H9 (cell line): ENCODE measurements at regions not wholly inside any gene's neighbourhood (a gene's known extent, or its start where the extent isn't known, plus 50 kb on each side); places are given as distances from the start of the nearest gene placed in this dataset.

Experiments
- DNase-seq: peaks from one replicate; pipeline ENCODE4 v3.0.0-alpha.2; 2017
- H2AFZ ChIP-seq: one replicate; pipeline ENCODE4 v1.6.1; 2013; ENCODE audit warnings: mild to moderate bottlenecking, low read length, control low read depth, moderate library complexity
- H2AK5ac ChIP-seq: 2 replicates; pipeline ENCODE4 v1.6.1; 2013; ENCODE audit warnings: low read length, control low read depth, mixed read lengths; ENCODE audit not compliant: insufficient read length
- H2BK120ac ChIP-seq: one replicate; pipeline ENCODE4 v1.6.1; 2013; ENCODE audit warnings: low read depth, mild to moderate bottlenecking, low read length, control low read depth, inconsistent platforms; ENCODE audit not compliant: poor library complexity, severe bottlenecking
- H2BK12ac ChIP-seq: 2 replicates; pipeline ENCODE4 v1.6.1; 2013; ENCODE audit warnings: low read length, control low read depth, mixed read lengths, low read depth; ENCODE audit not compliant: insufficient read length
- H2BK15ac ChIP-seq: 2 replicates; pipeline ENCODE4 v1.6.1; 2013; ENCODE audit warnings: low read depth, low read length, control low read depth
- H2BK20ac ChIP-seq: one replicate; pipeline ENCODE4 v1.6.1; 2013; ENCODE audit warnings: low read depth, mild to moderate bottlenecking, low read length, control low read depth, inconsistent platforms; ENCODE audit not compliant: poor library complexity, severe bottlenecking
- H2BK5ac ChIP-seq: 2 replicates; pipeline ENCODE4 v1.6.1; 2013; ENCODE audit warnings: low read length, control low read depth, mixed read lengths; ENCODE audit not compliant: insufficient read length
- H3K14ac ChIP-seq: 2 replicates; pipeline ENCODE4 v1.6.1; 2013; ENCODE audit warnings: low read length, control low read depth; ENCODE audit not compliant: insufficient read depth
- H3K18ac ChIP-seq: 2 replicates; pipeline ENCODE4 v1.6.1; 2013; ENCODE audit warnings: low read depth, mild to moderate bottlenecking, mixed read lengths, low read length, control low read depth; ENCODE audit not compliant: insufficient read length
- H3K23ac ChIP-seq: 2 replicates; pipeline ENCODE4 v1.6.1; 2013; ENCODE audit warnings: low read length, control low read depth, mixed read lengths, low read depth; ENCODE audit not compliant: insufficient read length
- H3K23me2 ChIP-seq: 2 replicates; pipeline ENCODE4 v1.6.1; 2013; ENCODE audit warnings: low read depth, mild to moderate bottlenecking, mixed read lengths, low read length, control low read depth; ENCODE audit not compliant: insufficient read length, poor library complexity, severe bottlenecking
- H3K27ac ChIP-seq: 2 replicates; pipeline ENCODE4 v1.5.1; 2013; ENCODE audit warnings: low read length, control low read depth, mixed read lengths, low read depth; ENCODE audit not compliant: insufficient read length
- H3K27me3 ChIP-seq: 2 replicates; pipeline ENCODE4 v1.6.1; 2013; ENCODE audit warnings: low read length, control low read depth, inconsistent platforms; ENCODE audit not compliant: insufficient read depth
- H3K4ac ChIP-seq: 2 replicates; pipeline ENCODE4 v1.6.1; 2013; ENCODE audit warnings: low read depth, mild to moderate bottlenecking, control low read depth, inconsistent platforms, low read length, moderate library complexity
- H3K4me1 ChIP-seq: 2 replicates; pipeline ENCODE4 v1.6.1; 2013; ENCODE audit warnings: low read length, control low read depth, inconsistent platforms; ENCODE audit not compliant: insufficient read depth
- H3K4me2 ChIP-seq: 2 replicates; pipeline ENCODE4 v1.6.1; 2013; ENCODE audit warnings: low read length, control low read depth, mixed read lengths; ENCODE audit not compliant: insufficient read length, insufficient read depth
- H3K56ac ChIP-seq: 2 replicates; pipeline ENCODE4 v1.6.1; 2013; ENCODE audit warnings: low read depth, mild to moderate bottlenecking, mixed read lengths, low read length, control low read depth; ENCODE audit not compliant: insufficient read length
- H3K79me1 ChIP-seq: 2 replicates; pipeline ENCODE4 v1.6.1; 2013; ENCODE audit warnings: low read depth, mild to moderate bottlenecking, moderate library complexity, low read length, control low read depth, inconsistent platforms; ENCODE audit not compliant: insufficient read depth, poor library complexity, severe bottlenecking
- H3K79me2 ChIP-seq: 2 replicates; pipeline ENCODE4 v1.6.1; 2013; ENCODE audit warnings: low read length, control low read depth, inconsistent platforms; ENCODE audit not compliant: insufficient read depth
- H3K9ac ChIP-seq: 2 replicates; pipeline ENCODE4 v1.6.1; 2013; ENCODE audit warnings: low read length, control low read depth, mixed read lengths; ENCODE audit not compliant: insufficient read length; ENCODE audit errors: extremely low read depth
- H3K9me3 ChIP-seq: one replicate; pipeline ENCODE4 v1.6.1; 2013; ENCODE audit warnings: low read depth, low read length, inconsistent platforms; ENCODE audit not compliant: control insufficient read depth
- H3T11ph ChIP-seq: one replicate; pipeline ENCODE4 v1.6.1; 2013; ENCODE audit warnings: mild to moderate bottlenecking, low read length, control low read depth, inconsistent platforms
- H4K20me1 ChIP-seq: one replicate; pipeline ENCODE4 v1.6.1; 2013; ENCODE audit not compliant: control insufficient read depth, insufficient read length, insufficient read depth
- H4K5ac ChIP-seq: 2 replicates; pipeline ENCODE4 v1.6.1; 2013; ENCODE audit warnings: low read depth, mild to moderate bottlenecking, mixed read lengths, low read length, control low read depth; ENCODE audit not compliant: insufficient read length
- H4K8ac ChIP-seq: replicated peaks from 2 replicates; pipeline ENCODE4 v1.6.1; 2013; ENCODE audit warnings: low read length, control low read depth, mixed read lengths, low read depth; ENCODE audit not compliant: insufficient read length
- H4K91ac ChIP-seq: 2 replicates; pipeline ENCODE4 v1.6.1; 2013; ENCODE audit warnings: low read depth, mild to moderate bottlenecking, moderate library complexity, mixed read lengths, low read length, control low read depth; ENCODE audit not compliant: insufficient read length
- H3K27ac Mint-ChIP-seq, 3 experiments: 2 replicates in 2 of 3; 3 replicates in 1 of 3; pipeline ENCODE4 v1.8.0; 2020 to 2021; ENCODE audit warnings: mixed read lengths in 3 of 3, mild to moderate bottlenecking in 1 of 3, moderate library complexity in 1 of 3
- H3K27me3 Mint-ChIP-seq: 2 replicates; pipeline ENCODE4 v1.8.0; 2021; ENCODE audit warnings: low read depth, mild to moderate bottlenecking, moderate library complexity, mixed read lengths
- H3K36me3 Mint-ChIP-seq, 3 experiments: 2 replicates in 2 of 3; 3 replicates in 1 of 3; pipeline ENCODE4 v1.8.0; 2020 to 2021; ENCODE audit warnings: low read depth in 3 of 3, mixed read lengths in 3 of 3; ENCODE audit not compliant: insufficient read depth in 1 of 3
- H3K4me1 Mint-ChIP-seq, 2 experiments: 2 replicates each; pipeline ENCODE4 v1.8.0; 2020; ENCODE audit warnings: mixed read lengths in 2 of 2
- H3K4me3 Mint-ChIP-seq, 2 experiments: 2 replicates in 1 of 2; 3 replicates in 1 of 2; pipeline ENCODE4 v1.8.0; 2020 to 2021; ENCODE audit warnings: mild to moderate bottlenecking in 2 of 2, mixed read lengths in 2 of 2, moderate library complexity in 1 of 2
- H3K9me3 Mint-ChIP-seq, 2 experiments: 2 replicates in 1 of 2; 3 replicates in 1 of 2; pipeline ENCODE4 v1.8.0; 2020; ENCODE audit warnings: mild to moderate bottlenecking in 2 of 2, mixed read lengths in 2 of 2, moderate library complexity in 1 of 2
- WGBS: extraction: QIAGEN DNeasy Blood & Tissue Kit; methylation state at CpG from one replicate; pipeline ENCODE4 v1.1.7; 2013; ENCODE audit warnings: missing lambda C conversion rate, low lambda C conversion rate, mixed read lengths; ENCODE audit not compliant: insufficient read length; ENCODE audit errors: extremely low coverage; 5-methylcytosine and 5-hydroxymethylcytosine counted together
- TF ChIP-seq, protein P1 (sequence below): fragments of 200-600 bp; sonication (generic); conservative IDR thresholded peaks from 3 replicates; pipeline ENCODE4 v1.8.0; 2021; ENCODE audit warnings: antibody characterized with exemption, mild to moderate bottlenecking

DNA sequence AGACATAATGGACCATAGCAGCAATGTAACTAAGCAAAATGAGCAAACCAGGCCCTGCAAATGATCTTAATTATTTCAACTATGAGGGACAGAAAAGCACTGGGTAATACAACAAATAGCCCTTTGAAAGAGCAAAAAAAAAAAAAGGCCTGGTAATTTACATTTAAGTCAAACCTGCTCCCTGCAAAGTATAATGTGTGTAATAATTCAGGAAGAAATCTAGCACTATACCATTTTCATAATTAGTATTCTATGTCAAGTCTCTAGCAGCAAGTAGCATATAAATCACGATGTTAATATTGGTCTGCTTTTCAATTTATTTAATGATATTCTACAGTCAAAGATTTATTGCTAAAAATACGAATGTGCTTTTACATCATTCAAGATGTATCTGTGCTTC is 489.6 kb downstream of the BMP2 start:
- no peak for DNase-seq
- Histone ChIP-seq H3K4me1 (no peaks in the 10 kb centered on the region), H2BK15ac (no peak overlapping the region), H4K8ac (no peak overlapping the region), H3K9ac (no peak overlapping the region), H3K23me2 (no peaks in the 10 kb centered on the region), H3K79me2 (no peaks in the 10 kb centered on the region), H2BK20ac (no peak overlapping the region), H4K5ac (no peak overlapping the region), H3K27ac (no peak overlapping the region), H3K56ac (no peak overlapping the region), H3K4ac (no peak overlapping the region), H3K4me2 (no peak overlapping the region), H2BK5ac (no peak overlapping the region), H3K27me3 (no peaks in the 10 kb centered on the region), H2BK12ac (no peak overlapping the region), H3K18ac (no peak overlapping the region), H2AFZ (no peak overlapping the region), H4K91ac (no peak overlapping the region), H3K14ac (no peak overlapping the region), H4K20me1 (no peaks in the 10 kb centered on the region), H3T11ph (no peak overlapping the region), H3K79me1 (no peaks in the 10 kb centered on the region), H3K9me3 (no peaks in the 10 kb centered on the region), H2BK120ac (no peak overlapping the region), H3K23ac (no peak overlapping the region), H2AK5ac (no peak overlapping the region)
- Mint-ChIP-seq H3K4me1 (no peaks in the 10 kb centered on the region), H3K9me3 (peaks cover 0 to 4% of the 10 kb centered on the region in 2 experiments; a peak in 1 of 5 replicates), H3K4me3 (no peak overlapping the region), H3K27ac (no peak overlapping the region), H3K36me3 (no peaks in the 10 kb centered on the region; a peak in 1 of 7 replicates), H3K27me3 (no peaks in the 10 kb centered on the region)
- no CpG with 5 or more reads among the region's 2 CpGs for WGBS
- TF ChIP-seq, protein P1, sequence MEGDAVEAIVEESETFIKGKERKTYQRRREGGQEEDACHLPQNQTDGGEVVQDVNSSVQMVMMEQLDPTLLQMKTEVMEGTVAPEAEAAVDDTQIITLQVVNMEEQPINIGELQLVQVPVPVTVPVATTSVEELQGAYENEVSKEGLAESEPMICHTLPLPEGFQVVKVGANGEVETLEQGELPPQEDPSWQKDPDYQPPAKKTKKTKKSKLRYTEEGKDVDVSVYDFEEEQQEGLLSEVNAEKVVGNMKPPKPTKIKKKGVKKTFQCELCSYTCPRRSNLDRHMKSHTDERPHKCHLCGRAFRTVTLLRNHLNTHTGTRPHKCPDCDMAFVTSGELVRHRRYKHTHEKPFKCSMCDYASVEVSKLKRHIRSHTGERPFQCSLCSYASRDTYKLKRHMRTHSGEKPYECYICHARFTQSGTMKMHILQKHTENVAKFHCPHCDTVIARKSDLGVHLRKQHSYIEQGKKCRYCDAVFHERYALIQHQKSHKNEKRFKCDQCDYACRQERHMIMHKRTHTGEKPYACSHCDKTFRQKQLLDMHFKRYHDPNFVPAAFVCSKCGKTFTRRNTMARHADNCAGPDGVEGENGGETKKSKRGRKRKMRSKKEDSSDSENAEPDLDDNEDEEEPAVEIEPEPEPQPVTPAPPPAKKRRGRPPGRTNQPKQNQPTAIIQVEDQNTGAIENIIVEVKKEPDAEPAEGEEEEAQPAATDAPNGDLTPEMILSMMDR: no peak
